Fibroblast of skin of right quadriceps (primary cell): ENCODE measurements at regions not wholly inside any gene's neighbourhood (a gene's known extent, or its start where the extent isn't known, plus 50 kb on each side); places are given as distances from the start of the nearest gene placed in this dataset.
"Not testable (repeated sequence)": the region's sequence is repeated elsewhere in the genome, so short reads cannot be mapped to it uniquely, and the experiment has no call there.

Experiments
- DNase-seq: peaks from one replicate; pipeline ENCODE4 v3.0.0-alpha.2; 2013

DNA sequence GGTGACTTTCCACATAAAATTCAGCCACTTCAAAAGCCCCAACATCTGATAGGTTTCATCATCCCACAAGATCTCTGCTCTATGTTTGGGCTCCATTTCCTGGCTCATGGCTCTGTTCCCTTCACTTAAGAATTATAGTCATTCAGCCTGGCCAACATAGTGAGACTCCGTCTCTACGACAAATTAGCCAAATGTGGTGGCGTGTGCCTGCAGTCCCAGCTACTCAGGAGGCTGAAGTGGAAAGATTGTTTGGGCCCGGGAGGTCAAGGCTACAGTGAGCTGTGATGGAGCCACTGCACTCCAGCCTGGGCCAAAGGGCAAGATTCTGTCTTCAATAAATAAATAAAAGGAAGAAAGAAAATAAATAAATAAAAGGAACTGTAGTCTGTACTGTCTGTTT is 57.9 kb upstream of the CTSV start:
- no peak for DNase-seq

DNA sequence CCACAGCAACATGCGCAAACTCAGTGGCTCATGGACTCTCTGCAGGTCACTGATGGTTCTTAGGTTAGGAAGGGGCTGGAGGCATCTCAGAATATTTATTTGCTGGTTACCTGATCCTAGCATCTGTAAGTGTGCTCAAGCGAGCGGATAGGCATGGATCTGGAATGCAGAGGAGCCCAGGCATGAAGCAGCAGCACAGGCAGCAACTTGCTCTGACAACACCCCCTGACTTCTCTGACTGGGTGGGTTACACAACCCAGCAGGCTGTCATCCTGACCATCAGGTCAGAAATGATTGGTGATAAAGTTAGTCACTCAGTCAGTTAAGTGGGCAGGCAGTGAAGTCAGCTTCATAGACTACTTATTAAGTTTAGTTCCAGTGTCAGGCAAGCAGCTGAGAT is 50.4 kb upstream of the CTSV start:
- not testable (repeated sequence) for DNase-seq
